ENCODE measurements at regions not wholly inside any gene's neighbourhood (a gene's known extent, or its start where the extent isn't known, plus 50 kb on each side); places are given as distances from the start of the nearest gene placed in this dataset.
"Not testable (repeated sequence)": the region's sequence is repeated elsewhere in the genome, so short reads cannot be mapped to it uniquely, and the experiment has no call there.

GRCh38 chr6:50962213-50962759, 143.6 kb downstream of the TFAP2B start:
- DNase-seq (ENCODE audit: low read depth): no peak

DNA sequence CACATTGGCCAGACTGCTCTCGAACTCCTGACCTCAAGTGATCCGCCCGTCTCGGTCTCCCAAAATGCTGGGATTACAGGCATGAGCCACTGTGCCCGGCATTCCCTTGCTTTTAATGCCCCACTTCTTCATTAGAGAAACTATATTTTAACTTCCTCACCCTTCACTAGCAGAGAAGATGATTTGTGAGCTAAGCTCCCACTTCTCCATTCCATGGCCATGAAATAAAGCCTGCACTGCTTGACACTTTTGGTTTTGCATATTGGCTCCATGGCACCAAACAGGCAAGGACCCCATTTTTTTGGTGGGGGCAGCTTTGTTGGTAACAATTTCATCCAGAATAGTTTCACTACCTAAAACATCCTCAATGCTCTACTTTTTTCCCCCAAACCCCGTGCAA, 145.3 kb downstream of the TFAP2B start:
- no peak for DNase-seq (ENCODE audit: low read depth)

GRCh38 chr6:50965495-50965894, 146.8 kb downstream of the TFAP2B start:
- no peak for DNase-seq (ENCODE audit: low read depth)

GRCh38 chr6:50966532-50966931, 147.9 kb downstream of the TFAP2B start:
- no peak for DNase-seq (ENCODE audit: low read depth)

DNA sequence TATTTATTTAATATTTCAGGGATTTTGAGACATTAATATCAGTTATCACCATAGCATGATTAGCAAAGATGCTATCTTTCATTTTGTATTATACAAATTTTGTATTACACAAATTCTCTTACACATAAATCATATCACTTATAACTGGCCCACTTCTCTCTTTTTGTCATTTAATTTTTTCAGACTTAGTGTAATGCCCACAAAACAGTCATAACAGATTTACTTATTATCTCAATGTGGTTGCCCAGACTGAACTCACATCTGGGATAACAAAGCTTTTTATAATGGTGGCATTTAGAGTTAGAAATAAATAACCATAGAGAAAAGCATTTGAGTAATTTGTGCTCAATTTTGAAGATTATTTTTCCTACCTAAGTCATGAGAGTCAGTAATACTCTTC, 148.3 kb downstream of the TFAP2B start:
- DNase-seq (ENCODE audit: low read depth): no peak

GRCh38 chr6:50968246-50968645, 149.6 kb downstream of the TFAP2B start:
- not testable (repeated sequence) for DNase-seq (ENCODE audit: low read depth)

GRCh38 chr6:50970908-50971307, 152.2 kb downstream of the TFAP2B start:
- no peak for DNase-seq (ENCODE audit: low read depth)

- DNase-seq (ENCODE audit: low read depth): no peak
Observed at GRCh38 chr6:50973464-50973863, 154.8 kb downstream of the TFAP2B start.

GRCh38 chr6:50974319-50974718, 155.6 kb downstream of the TFAP2B start:
- no peak for DNase-seq (ENCODE audit: low read depth)

DNA sequence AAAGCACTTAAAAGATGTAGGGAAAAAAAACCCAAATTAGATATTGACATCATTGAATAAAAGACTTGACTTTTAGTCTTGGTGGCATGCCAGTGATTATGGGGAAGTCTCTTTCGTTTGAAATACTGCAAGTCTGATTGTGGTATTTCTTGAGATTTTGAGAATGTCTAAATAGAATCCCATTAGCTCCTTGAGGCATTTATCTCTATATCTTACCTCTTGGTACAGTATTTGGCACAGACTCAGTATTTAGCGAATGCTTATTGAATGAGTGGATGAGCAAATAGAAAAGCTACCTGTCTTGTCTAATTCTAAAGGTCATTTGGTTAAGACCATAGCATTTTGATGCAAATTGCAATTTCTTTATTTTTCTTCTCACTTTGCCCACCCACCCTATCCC, 156.5 kb downstream of the TFAP2B start:
- no peak for DNase-seq (ENCODE audit: low read depth)

- no peak for DNase-seq (ENCODE audit: low read depth)
Observed at GRCh38 chr6:50976907-50977306, 158.2 kb downstream of the TFAP2B start.

- no peak for DNase-seq (ENCODE audit: low read depth)
Observed at GRCh38 chr6:50977796-50978195, 159.1 kb downstream of the TFAP2B start.

DNA sequence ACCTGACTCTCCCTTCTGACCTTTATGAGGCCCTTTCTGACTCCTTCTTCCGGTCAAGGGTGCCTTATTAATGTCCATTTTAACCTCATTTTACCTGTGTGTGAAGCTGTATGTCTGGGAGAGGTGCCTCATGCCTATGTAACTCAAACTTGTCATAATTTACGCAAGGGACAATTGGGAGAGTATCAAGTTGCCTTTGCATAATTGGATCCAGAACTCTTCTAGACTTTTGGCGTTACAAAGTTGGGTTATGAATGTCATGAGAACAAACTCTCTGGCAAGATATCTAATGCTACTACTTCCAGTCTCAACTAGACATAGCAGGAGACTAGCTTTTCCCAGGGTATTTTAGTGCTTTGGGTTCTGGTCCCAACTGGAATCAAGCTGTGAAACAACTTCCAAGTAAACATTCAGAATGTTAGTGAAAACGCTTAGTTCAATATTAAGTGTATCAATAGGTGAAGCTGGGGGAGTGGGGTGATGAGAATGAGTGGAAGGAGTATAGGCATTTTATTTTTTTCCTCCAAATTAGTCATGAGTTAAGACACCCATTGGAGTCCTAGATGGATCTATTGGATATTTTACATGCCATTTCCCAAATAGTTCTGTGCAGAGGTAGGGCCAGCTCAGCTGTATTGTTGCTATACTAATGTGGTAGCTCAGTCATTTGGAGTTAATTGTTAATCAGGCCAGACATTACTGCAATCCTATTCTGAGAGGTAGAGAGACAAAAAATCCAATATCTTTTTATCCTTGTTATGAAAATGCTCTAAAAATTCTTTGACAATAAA, 159.9 kb downstream of the TFAP2B start:
- DNase-seq (ENCODE audit: low read depth): no peak

DNA sequence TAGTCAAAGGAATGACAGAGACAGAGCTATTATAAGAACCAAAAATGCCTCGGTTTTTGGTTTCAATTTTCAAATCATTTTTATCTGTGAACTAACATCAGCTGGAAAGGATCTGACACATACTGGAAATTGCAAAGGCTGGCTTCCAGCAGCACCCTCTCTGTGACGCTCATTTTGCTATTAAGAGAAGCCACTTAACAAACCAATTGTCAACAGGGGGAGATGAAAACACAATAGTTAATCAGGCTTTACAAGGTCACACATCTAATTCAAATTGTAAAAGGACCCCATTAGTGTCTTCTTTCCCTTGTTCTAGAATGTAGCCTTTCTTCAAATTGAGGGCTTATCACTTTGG, 160.5 kb downstream of the TFAP2B start:
- no peak for DNase-seq (ENCODE audit: low read depth)

DNA sequence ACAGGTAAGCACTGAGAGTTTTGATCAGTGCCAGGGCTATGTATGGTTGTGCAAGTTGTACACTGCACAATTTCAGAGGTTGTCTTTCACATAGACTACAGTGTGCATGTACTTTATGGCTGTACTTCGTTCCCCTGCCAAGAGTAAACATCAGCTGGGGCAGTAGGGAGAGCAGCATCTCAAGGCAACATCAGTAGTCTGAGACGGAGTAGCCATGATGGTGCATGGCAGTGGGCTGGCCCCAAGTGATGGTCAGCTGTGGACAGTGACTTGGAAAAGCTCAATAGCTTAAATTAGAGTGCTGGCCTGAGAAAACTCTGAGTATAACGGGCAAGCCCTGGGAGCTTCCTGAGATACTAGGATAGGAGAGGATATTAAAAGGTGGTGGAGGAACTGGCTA, 165.5 kb downstream of the TFAP2B start:
- no peak for DNase-seq (ENCODE audit: low read depth)

GRCh38 chr6:50986319-50986718, 167.6 kb downstream of the TFAP2B start:
- no peak for DNase-seq (ENCODE audit: low read depth)

GRCh38 chr6:50989123-50989522, 170.5 kb downstream of the TFAP2B start:
- no peak for DNase-seq (ENCODE audit: low read depth)

- DNase-seq (ENCODE audit: low read depth): no peak
Observed at GRCh38 chr6:50990750-50991446, 172.2 kb downstream of the TFAP2B start.

DNA sequence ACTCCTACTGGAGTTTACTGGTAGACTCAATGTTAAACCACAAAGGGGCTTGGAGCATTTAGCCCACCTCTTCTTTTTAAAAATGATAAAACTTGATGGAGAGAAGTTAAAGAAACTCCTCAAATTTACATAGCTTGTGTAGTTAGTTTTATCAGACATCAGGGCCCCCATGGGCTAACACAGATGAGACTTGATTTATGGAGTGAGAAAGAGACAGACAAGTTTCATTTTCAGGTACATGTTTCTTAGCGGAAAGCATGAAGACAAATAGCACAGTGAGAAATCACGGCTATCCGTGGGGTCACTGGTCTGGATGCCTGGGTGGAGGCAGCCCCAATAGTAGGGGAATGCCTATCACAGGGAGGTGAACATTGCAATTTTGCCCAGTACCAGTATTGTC, 173.6 kb downstream of the TFAP2B start:
- no peak for DNase-seq (ENCODE audit: low read depth)

- no peak for DNase-seq (ENCODE audit: low read depth)
Observed at GRCh38 chr6:50992704-50993625, 174.3 kb downstream of the TFAP2B start.

GRCh38 chr6:50993941-50994720, 175.5 kb downstream of the TFAP2B start:
- no peak for DNase-seq (ENCODE audit: low read depth)

DNA sequence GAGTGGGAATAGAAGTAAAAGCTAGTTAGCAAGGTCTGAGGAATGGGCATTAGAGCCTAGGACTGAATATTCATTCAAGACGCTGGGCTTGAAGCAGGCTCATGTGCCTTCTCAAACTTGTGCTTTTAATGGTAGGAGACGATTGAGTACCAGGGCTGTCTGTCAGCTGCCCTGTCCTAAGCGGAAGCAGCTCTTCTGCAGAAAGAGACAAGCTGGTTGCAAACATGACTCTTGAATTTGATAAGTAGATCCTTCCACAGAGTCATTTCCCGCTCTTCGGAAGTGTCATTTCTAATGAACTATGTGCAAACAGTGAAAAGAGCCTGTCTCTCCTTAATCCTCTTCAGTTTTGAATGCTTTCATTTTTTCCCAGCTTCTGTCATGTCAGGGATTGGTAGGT, 176.4 kb downstream of the TFAP2B start:
- no peak for DNase-seq (ENCODE audit: low read depth)
